Astrocyte of the cerebellum (primary cell): ENCODE measurements at regions not wholly inside any gene's neighbourhood (a gene's known extent, or its start where the extent isn't known, plus 50 kb on each side); places are given as distances from the start of the nearest gene placed in this dataset.

Experiments used
- DNase-seq: peaks from one replicate; pipeline ENCODE4 v3.0.0-alpha.2; 2011; ENCODE audit warnings: low read depth
- H3K4me3 ChIP-seq: 2 replicates; pipeline ENCODE4 v1.5.1; 2011; ENCODE audit warnings: mild to moderate bottlenecking, low read depth, low read length, moderate library complexity
- in situ Hi-C: cut with HindIII; loops from 2 replicates; pipeline ENCODE4 v1.10.0; 2017; ENCODE audit warnings: low sequenced_read_pairs
- TF ChIP-seq, protein P1 (sequence below): IDR thresholded peaks from 2 replicates; pipeline ENCODE4 v1.5.1; 2012; ENCODE audit warnings: low read length, low read depth, moderate library complexity, mild to moderate bottlenecking; ENCODE audit errors: missing control alignments

DNA sequence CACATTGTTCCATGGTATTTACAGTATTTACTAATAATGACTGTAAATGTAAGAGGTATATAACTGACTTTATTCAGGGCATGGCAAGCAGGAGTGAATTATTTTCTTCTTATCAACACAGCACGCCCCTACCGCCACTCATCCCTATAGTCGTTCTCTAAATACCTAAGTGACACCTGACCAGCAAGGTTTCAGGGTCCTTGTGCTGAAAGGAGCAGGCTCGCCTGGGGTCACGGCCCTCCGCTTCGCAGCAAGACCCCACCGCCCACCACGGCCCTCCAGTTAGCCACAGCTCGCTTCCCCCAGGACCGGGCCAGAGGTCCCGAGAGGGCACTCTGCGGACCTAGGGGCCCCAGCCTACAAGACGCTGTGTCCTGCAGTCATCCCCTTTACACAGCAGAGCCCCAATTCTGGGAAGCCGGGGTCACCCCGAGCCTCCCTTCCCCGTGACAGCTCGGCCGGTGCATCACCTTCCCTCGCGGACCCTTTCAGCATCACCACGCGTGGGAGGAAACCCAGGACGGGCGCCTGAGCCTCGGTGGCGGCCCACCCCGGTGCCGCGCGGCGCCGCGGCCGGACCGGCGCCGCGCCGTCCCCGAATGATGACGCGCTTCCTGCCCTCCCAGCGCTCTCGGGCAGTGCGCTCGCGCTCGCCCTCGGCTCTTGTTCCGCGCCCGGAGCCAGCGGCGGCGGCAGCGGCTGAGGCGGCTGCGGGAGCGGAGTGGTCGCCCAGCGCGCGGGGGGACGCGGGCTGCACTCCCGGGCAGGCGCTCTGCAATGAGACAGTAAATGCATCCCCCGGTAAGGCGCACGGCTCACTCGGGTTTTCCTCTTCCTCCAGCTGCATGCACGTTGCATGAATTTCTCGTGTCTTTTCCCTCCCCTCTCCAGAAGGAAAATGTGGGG is 225.1 kb upstream of the C2CD4B start, which contains the start of gene TLN2:
TLN2 (plus strand) TSS at position 666 of the 906 bp plus-strand sequence.
- in situ Hi-C loops = no loop called here
- TF ChIP-seq, protein P1, sequence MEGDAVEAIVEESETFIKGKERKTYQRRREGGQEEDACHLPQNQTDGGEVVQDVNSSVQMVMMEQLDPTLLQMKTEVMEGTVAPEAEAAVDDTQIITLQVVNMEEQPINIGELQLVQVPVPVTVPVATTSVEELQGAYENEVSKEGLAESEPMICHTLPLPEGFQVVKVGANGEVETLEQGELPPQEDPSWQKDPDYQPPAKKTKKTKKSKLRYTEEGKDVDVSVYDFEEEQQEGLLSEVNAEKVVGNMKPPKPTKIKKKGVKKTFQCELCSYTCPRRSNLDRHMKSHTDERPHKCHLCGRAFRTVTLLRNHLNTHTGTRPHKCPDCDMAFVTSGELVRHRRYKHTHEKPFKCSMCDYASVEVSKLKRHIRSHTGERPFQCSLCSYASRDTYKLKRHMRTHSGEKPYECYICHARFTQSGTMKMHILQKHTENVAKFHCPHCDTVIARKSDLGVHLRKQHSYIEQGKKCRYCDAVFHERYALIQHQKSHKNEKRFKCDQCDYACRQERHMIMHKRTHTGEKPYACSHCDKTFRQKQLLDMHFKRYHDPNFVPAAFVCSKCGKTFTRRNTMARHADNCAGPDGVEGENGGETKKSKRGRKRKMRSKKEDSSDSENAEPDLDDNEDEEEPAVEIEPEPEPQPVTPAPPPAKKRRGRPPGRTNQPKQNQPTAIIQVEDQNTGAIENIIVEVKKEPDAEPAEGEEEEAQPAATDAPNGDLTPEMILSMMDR = no peak
- peak within 1 kb of the TSS; percentile 97 for H3K4me3 ChIP-seq
- DNase-seq = peak; percentile 32

DNA sequence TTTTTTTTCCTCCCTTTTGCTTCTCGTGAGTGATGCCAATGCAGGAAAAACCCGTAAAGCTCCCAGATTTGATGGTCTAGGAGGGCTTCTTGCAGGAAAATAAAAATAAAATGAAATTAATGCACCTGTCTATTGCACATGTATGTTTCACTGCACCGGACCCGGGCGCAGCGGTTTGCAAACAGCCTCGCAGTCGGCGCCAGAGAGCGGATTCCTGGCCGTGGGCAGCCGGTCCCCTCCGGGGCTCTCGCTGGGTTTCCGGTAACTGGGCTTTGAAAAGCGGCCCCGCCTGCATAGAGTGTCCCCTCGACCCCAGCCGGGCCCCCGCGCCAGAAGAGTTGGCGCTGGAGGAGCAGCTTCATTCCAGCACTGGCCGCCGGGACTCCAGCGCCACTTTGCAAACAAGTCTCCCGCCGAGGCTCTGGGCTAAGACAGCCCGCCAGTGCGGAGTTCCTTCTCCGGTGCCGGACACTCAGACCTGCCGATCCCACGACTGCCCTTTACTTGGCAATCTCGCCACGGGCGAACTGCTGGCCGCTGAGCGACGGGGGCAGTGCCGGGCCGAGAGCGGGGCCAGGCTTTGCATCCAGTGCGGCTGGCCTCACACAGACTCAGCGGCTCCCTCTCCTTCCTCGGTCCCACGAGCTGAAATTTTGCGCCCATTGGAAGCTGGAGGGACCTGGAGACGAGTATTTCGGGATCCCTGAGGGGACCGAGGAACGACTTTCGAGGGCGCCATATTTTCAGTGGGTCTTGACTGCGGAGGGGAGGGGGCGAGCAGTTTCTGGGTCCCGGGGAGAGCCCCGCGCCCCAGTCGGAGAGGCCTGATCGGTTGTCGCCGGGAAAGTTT is 225.9 kb upstream of the C2CD4B start:
- DNase-seq = no peak
- peak overlapping the region; percentile 97 for H3K4me3 ChIP-seq
- in situ Hi-C loops = no loop called here
- TF ChIP-seq, protein P1 = no peak

DNA sequence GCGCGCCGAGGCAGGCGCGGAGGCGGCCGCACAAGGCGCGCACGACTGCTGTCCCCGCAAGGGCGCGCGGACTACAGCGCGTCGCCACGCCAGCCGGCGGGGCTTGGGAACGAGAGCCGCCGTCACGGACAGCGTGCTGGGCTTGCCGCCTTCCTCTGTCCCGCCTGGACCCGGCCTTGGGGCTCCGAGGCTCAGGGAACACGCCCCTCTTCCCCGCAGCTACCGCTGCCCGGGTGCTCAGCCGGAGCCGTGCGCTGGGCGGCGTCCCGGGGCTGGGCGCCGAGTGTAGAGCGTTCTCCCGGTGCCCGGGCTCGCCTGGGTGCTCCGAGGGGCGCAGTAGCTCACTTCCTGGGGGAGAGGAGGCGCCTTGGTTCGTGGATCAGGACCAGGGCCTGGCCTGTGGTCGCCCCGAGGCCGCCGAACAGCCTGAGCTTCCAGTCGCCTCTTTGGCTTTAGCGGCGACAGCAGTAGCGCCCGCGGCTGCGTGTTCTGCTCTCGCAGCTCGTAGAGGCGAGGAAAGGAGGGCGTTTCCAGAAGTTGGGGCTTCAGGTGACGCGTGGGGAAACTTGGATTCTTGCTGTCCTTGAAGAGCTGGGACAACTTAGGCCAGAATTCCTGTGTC is 226.7 kb upstream of the C2CD4B start:
- peak overlapping the region; percentile 97 for H3K4me3 ChIP-seq
- TF ChIP-seq, protein P1 = peak; percentile 49
- DNase-seq = no peak
- in situ Hi-C loops = no loop called here

DNA sequence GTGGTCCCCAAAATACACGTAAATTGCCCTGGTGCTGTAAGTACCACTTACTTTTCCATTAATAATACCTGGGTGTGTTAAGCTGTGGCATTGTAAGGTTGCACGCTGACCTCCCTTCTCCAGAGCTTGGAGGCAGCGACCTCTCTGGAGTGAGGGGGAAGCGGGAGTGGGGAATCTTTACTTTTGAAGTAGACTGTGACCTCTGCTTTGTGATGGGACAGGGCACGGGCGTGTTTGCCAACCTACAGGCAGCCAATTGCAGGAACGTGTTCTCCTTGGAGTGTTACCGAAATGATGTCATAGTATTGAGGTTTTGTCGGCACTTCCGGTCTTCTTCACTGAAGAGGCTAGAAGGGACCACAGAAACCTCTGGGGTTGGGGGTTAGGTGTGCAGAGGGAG is 227.3 kb upstream of the C2CD4B start:
- peak overlapping the region; percentile 97 for H3K4me3 ChIP-seq
- DNase-seq = no peak
- TF ChIP-seq, protein P1 = peak; percentile 29
- in situ Hi-C loops = no loop called here

DNA sequence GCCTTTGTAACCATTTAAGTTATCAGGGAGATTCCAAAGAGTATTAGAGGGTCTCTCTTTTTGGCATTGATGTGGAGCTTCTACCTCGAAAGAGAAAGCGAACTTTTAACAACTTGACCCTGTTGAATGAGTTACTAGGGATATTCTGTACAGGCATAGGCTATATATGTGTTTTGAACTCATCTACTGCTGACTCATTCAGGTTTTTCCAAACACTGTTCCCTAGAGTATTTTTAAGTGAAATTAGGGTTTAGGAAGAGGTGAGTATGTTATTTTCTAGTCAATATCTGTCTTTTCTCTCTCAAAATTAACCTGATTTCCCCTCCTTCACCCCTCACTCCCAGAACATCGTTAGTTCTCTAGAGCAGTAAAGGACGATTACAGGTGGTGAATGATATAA is 228.1 kb upstream of the C2CD4B start:
- TF ChIP-seq, protein P1 = no peak
- DNase-seq = no peak
- in situ Hi-C loops = no loop called here
- H3K4me3 ChIP-seq = no peak overlapping the region

DNA sequence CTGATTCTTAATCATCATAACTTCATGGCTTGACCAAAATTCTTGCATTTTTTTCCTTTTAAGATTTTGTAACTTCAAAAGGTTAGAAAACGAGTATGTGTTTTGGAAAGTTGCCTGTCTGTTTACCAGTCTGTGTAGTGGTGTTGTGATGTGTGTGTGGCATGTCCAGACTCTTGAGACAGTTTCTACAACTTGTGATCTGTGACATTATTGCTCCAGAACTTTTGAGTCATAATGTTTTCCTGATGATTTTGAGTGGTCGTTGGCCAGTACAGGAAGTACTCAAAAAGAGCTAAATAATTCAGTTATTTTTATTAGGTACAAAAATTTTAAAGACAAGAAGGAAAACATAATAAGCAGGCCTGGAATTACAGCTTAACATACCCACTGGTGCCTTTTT is 229.0 kb upstream of the C2CD4B start:
- TF ChIP-seq, protein P1 = no peak
- no peak for DNase-seq
- no peak overlapping the region for H3K4me3 ChIP-seq
- in situ Hi-C loops = no loop called here
